ENCODE measurements at regions not wholly inside any gene's neighbourhood (a gene's known extent, or its start where the extent isn't known, plus 50 kb on each side); places are given as distances from the start of the nearest gene placed in this dataset.

GRCh38 chr5:155222393-155222792 lies 208.8 kb downstream of the KIF4B start:
- DNase-seq, result no peak

GRCh38 chr5:155229135-155229534 lies 215.6 kb downstream of the KIF4B start:
- no peak for DNase-seq

GRCh38 chr5:155239803-155240202 lies 226.2 kb downstream of the KIF4B start:
- no peak for DNase-seq

GRCh38 chr5:155250596-155250995 lies 237.0 kb downstream of the KIF4B start:
- DNase-seq, result no peak

GRCh38 chr5:155252025-155252424 lies 238.5 kb downstream of the KIF4B start:
- no peak for DNase-seq

GRCh38 chr5:155252717-155253116 lies 239.2 kb downstream of the KIF4B start:
- no peak for DNase-seq

GRCh38 chr5:155254399-155254798 lies 240.8 kb downstream of the KIF4B start:
- DNase-seq, result no peak

GRCh38 chr5:155258161-155258560 lies 244.6 kb downstream of the KIF4B start:
- DNase-seq, result no peak

- DNase-seq, result no peak
Observed at GRCh38 chr5:155259648-155260047, 246.1 kb downstream of the KIF4B start.

- no peak for DNase-seq
Observed at GRCh38 chr5:155260798-155261197, 247.2 kb downstream of the KIF4B start.

GRCh38 chr5:155263381-155263780 lies 249.8 kb downstream of the KIF4B start:
- DNase-seq, result no peak

GRCh38 chr5:155264809-155265208 lies 251.3 kb downstream of the KIF4B start:
- no peak for DNase-seq

- no peak for DNase-seq
Observed at GRCh38 chr5:155268770-155269425, 255.3 kb downstream of the KIF4B start.

- no peak for DNase-seq
Observed at GRCh38 chr5:155270725-155271124, 257.2 kb downstream of the KIF4B start.

- no peak for DNase-seq
Observed at GRCh38 chr5:155274484-155274883, 260.9 kb downstream of the KIF4B start.

- no peak for DNase-seq
Observed at GRCh38 chr5:155275222-155275621, 261.7 kb downstream of the KIF4B start.

- no peak for DNase-seq
Observed at GRCh38 chr5:155276231-155276630, 262.7 kb downstream of the KIF4B start.

- no peak for DNase-seq
Observed at GRCh38 chr5:155278532-155278931, 265.0 kb downstream of the KIF4B start.

- DNase-seq, result no peak
Observed at GRCh38 chr5:155282503-155283107, 269.1 kb downstream of the KIF4B start.

GRCh38 chr5:155285706-155286105 lies 272.2 kb downstream of the KIF4B start:
- no peak for DNase-seq

- DNase-seq, result no peak
Observed at GRCh38 chr5:155290937-155291336, 277.4 kb downstream of the KIF4B start.

GRCh38 chr5:155293605-155294178 lies 280.1 kb downstream of the KIF4B start:
- no peak for DNase-seq

- no peak for DNase-seq
Observed at GRCh38 chr5:155295111-155295510, 281.6 kb downstream of the KIF4B start.

- DNase-seq, result no peak
Observed at GRCh38 chr5:155299386-155300005, 285.9 kb downstream of the KIF4B start.
